ENCODE measurements at regions not wholly inside any gene's neighbourhood (a gene's known extent, or its start where the extent isn't known, plus 50 kb on each side); places are given as distances from the start of the nearest gene placed in this dataset.

DNA sequence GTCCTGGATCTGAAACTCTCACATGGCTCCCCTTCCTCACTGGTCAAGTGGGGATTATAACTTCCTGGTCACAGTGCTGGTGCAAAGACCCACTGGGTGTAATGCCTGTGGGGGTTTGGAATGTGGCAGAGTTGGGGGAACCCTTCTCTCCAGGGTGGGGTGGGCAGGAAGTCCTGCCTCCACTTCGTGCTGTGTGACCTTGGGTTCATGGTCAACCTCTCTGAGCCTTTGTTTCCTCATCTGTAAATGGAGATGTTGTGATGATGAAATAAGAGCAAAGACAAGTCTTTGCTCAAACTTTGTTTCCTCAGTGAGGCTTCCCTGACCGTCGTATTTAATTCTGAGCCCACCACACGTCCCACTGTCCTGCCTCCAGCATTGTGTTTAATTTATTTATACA lies 564.7 kb downstream of the PTPRU start:
- no peaks in the 10 kb centered on the region for H3K36me3 ChIP-seq (ENCODE audit: control insufficient read depth, insufficient read depth, low read length)
- H3K27ac Mint-ChIP-seq (ENCODE audit: unreplicated experiment): no peak overlapping the region
- no peaks in the 10 kb centered on the region for H3K36me3 Mint-ChIP-seq (ENCODE audit: insufficient read depth, unreplicated experiment)
- no peaks in the 10 kb centered on the region for H3K9me3 ChIP-seq
- no TSS peak for BruUV-seq (replicated peaks)
- DNase-seq: no peak
- H3K4me3 Mint-ChIP-seq (ENCODE audit: unreplicated experiment): no peak overlapping the region
- no peaks in the 10 kb centered on the region for H3K9me3 Mint-ChIP-seq (ENCODE audit: unreplicated experiment)
- peaks cover 7% of the 10 kb centered on the region for H3K27me3 Mint-ChIP-seq (ENCODE audit: insufficient read depth, unreplicated experiment)
- no peaks in the 10 kb centered on the region for H3K27me3 ChIP-seq (replicated peaks; ENCODE audit: control insufficient read depth, insufficient read depth, low read length)
- intact Hi-C loops (cut with micrococcal nuclease; ENCODE audit: unreplicated experiment): no loop called here
- H3K4me1 ChIP-seq: no peaks in the 10 kb centered on the region
- H3K4me1 Mint-ChIP-seq (ENCODE audit: low read depth, unreplicated experiment): no peaks in the 10 kb centered on the region
- POLR2A ChIA-PET: no interaction called here
- CTCF ChIA-PET: no interaction called here
- TF ChIP-seq, protein P1, sequence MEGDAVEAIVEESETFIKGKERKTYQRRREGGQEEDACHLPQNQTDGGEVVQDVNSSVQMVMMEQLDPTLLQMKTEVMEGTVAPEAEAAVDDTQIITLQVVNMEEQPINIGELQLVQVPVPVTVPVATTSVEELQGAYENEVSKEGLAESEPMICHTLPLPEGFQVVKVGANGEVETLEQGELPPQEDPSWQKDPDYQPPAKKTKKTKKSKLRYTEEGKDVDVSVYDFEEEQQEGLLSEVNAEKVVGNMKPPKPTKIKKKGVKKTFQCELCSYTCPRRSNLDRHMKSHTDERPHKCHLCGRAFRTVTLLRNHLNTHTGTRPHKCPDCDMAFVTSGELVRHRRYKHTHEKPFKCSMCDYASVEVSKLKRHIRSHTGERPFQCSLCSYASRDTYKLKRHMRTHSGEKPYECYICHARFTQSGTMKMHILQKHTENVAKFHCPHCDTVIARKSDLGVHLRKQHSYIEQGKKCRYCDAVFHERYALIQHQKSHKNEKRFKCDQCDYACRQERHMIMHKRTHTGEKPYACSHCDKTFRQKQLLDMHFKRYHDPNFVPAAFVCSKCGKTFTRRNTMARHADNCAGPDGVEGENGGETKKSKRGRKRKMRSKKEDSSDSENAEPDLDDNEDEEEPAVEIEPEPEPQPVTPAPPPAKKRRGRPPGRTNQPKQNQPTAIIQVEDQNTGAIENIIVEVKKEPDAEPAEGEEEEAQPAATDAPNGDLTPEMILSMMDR (IDR thresholded peaks at IDR 0.05; ENCODE audit: insufficient read depth in 1 of 2, low read depth in 1 of 2, low read length in 1 of 2, severe bottlenecking in 1 of 2, unreplicated experiment in 1 of 2): no peak
- no peak overlapping the region for H3K4me3 ChIP-seq (ENCODE audit: low read depth, low read length)

DNA sequence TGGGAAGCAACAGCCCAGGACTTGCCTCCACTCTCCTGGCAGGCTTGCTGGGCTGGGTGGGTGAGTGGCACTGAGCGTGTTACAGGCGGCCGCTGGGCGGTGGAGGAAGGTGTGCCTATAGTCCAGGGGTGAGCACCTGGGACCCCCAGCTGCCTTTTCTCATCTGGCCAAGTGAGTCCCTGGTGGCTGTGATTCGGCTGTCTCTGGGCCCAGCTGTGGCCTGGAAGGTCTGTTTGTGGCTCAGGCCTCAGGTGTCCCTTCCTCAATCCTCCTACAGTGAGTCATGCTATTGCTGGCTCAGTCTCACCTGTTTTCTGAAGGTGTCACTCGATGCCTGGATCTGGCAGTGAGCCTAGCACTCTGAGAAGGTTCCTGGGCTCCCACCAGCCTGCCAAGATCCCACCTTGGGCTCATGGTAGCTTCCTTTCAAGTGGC lies 564.2 kb downstream of the PTPRU start:
- no peak overlapping the region for H3K27ac Mint-ChIP-seq (ENCODE audit: unreplicated experiment)
- H3K9me3 ChIP-seq: no peaks in the 10 kb centered on the region
- no peaks in the 10 kb centered on the region for H3K4me1 Mint-ChIP-seq (ENCODE audit: low read depth, unreplicated experiment)
- intact Hi-C loops (cut with micrococcal nuclease; ENCODE audit: unreplicated experiment): no loop called here
- ChIA-PET CTCF (no interaction called here), POLR2A (no interaction called here)
- peaks cover 7% of the 10 kb centered on the region for H3K27me3 Mint-ChIP-seq (ENCODE audit: insufficient read depth, unreplicated experiment)
- no peak overlapping the region for H3K4me3 Mint-ChIP-seq (ENCODE audit: unreplicated experiment)
- no peaks in the 10 kb centered on the region for H3K27me3 ChIP-seq (replicated peaks; ENCODE audit: control insufficient read depth, insufficient read depth, low read length)
- no peak for DNase-seq
- TF ChIP-seq, protein P1 (IDR thresholded peaks at IDR 0.05; ENCODE audit: insufficient read depth in 1 of 2, low read depth in 1 of 2, low read length in 1 of 2, severe bottlenecking in 1 of 2, unreplicated experiment in 1 of 2): no peak
- H3K36me3 ChIP-seq (ENCODE audit: control insufficient read depth, insufficient read depth, low read length): no peaks in the 10 kb centered on the region
- no peaks in the 10 kb centered on the region for H3K36me3 Mint-ChIP-seq (ENCODE audit: insufficient read depth, unreplicated experiment)
- H3K9me3 Mint-ChIP-seq (ENCODE audit: unreplicated experiment): no peaks in the 10 kb centered on the region
- no TSS peak for BruUV-seq (replicated peaks)
- H3K4me1 ChIP-seq: no peaks in the 10 kb centered on the region
- no peak overlapping the region for H3K4me3 ChIP-seq (ENCODE audit: low read depth, low read length)

GRCh38 chr1:29800120-29800519 lies 563.8 kb downstream of the PTPRU start:
- intact Hi-C loops (cut with micrococcal nuclease; ENCODE audit: unreplicated experiment): no loop called here
- ChIA-PET CTCF (no interaction called here), POLR2A (no interaction called here)
- no peaks in the 10 kb centered on the region for H3K9me3 Mint-ChIP-seq (ENCODE audit: unreplicated experiment)
- H3K36me3 Mint-ChIP-seq (ENCODE audit: insufficient read depth, unreplicated experiment): no peaks in the 10 kb centered on the region
- no peak for DNase-seq
- no peak overlapping the region for H3K4me3 ChIP-seq (ENCODE audit: low read depth, low read length)
- no peaks in the 10 kb centered on the region for H3K4me1 Mint-ChIP-seq (ENCODE audit: low read depth, unreplicated experiment)
- H3K4me3 Mint-ChIP-seq (ENCODE audit: unreplicated experiment): no peak overlapping the region
- H3K27me3 Mint-ChIP-seq (ENCODE audit: insufficient read depth, unreplicated experiment): peaks cover 7% of the 10 kb centered on the region
- BruUV-seq (replicated peaks): no TSS peak
- H3K27me3 ChIP-seq (replicated peaks; ENCODE audit: control insufficient read depth, insufficient read depth, low read length): no peaks in the 10 kb centered on the region
- no peaks in the 10 kb centered on the region for H3K36me3 ChIP-seq (ENCODE audit: control insufficient read depth, insufficient read depth, low read length)
- H3K27ac Mint-ChIP-seq (ENCODE audit: unreplicated experiment): no peak overlapping the region
- TF ChIP-seq, protein P1 (IDR thresholded peaks at IDR 0.05; ENCODE audit: insufficient read depth in 1 of 2, low read depth in 1 of 2, low read length in 1 of 2, severe bottlenecking in 1 of 2, unreplicated experiment in 1 of 2): no peak
- H3K4me1 ChIP-seq: no peaks in the 10 kb centered on the region
- no peaks in the 10 kb centered on the region for H3K9me3 ChIP-seq
